HCT116 (cell line): ENCODE measurements at regions not wholly inside any gene's neighbourhood (a gene's known extent, or its start where the extent isn't known, plus 50 kb on each side); places are given as distances from the start of the nearest gene placed in this dataset.

Experiments used
- ATAC-seq: fragments of 200-7000 bp; cut with Tn5 transposase; 2 replicates; pipeline ENCODE4 v1.9.1; 2020; ENCODE audit warnings: mild to moderate bottlenecking, moderate library complexity
- BruUV-seq: library from RNA; stranded (reverse); fragments of 400-500 nt; replicated peaks from 2 replicates; lab custom pipeline; 2021; lab: Mats Ljungman, UMichigan
- CTCF ChIA-PET: fragments of 300-600 bp; sonication (Branson Sonifier 250); formaldehyde crosslinking; loops from one replicate; lab custom pipeline; 2021; ENCODE audit warnings: antibody characterized with exemption; lab: Charles Lee
- POLR2A ChIA-PET: fragments of 300-600, 350-600 bp; sonication (Branson Sonifier 250); formaldehyde crosslinking; loops from one replicate; lab custom pipeline; 2021; ENCODE audit warnings: antibody characterized with exemption; lab: Charles Lee
- RAD21 ChIA-PET, 2 experiments: fragments of 300-600 bp; sonication (Branson Sonifier 250); formaldehyde crosslinking; loops; one replicate each; lab custom pipeline; 2023; ENCODE audit warnings: low total read pairs in 2 of 2; ENCODE audit not compliant: uncharacterized antibody in 2 of 2, unreplicated experiment in 2 of 2, low non-redundant PET in 1 of 2; lab: Charles Lee
- DNase-seq: peaks from one replicate; pipeline ENCODE4 v3.0.0-alpha.2; 2010; ENCODE audit warnings: low read depth, low spot score
- H2AFZ ChIP-seq: fragments of 200-600 bp; shearing (Covaris generic), sonication (generic); 2 replicates; pipeline ENCODE4 v1.6.1; 2017; ENCODE audit warnings: low read depth, mixed run types, mixed read lengths, antibody characterized with exemption, low read length; ENCODE audit not compliant: poor library complexity, severe bottlenecking
- H3K27ac ChIP-seq: 2 replicates; pipeline ENCODE4 v1.5.1; 2012; ENCODE audit warnings: low read depth, low read length
- H3K27me3 ChIP-seq: fragments of 200-600 bp; sonication (generic); 2 replicates; pipeline ENCODE4 v1.6.1; 2016; ENCODE audit warnings: mixed run types, low read length, mixed read lengths; ENCODE audit not compliant: insufficient read depth
- H3K36me3 ChIP-seq, 2 experiments: fragments of 200-500 bp in 1 of 2; fragments of 200-600 bp in 1 of 2; sonication (Bioruptor generic) in 1 of 2; sonication (generic) in 1 of 2; 2 replicates each; pipeline versions ENCODE4 v1.5.1 to v1.6.1; 2014 to 2016; ENCODE audit warnings: low read length in 2 of 2, inconsistent platforms in 1 of 2, mixed read lengths in 1 of 2, mixed run types in 1 of 2; ENCODE audit not compliant: insufficient read depth in 2 of 2, control insufficient read depth in 1 of 2
- H3K4me1 ChIP-seq, 2 experiments: fragments of 200-600 bp in 1 of 2; sonication (generic) in 1 of 2; 2 replicates each; pipeline versions ENCODE4 v1.5.1 to v1.6.1; 2012 to 2017; ENCODE audit warnings: low read length in 2 of 2, inconsistent platforms in 1 of 2, mild to moderate bottlenecking in 1 of 2, mixed read lengths in 1 of 2, mixed run types in 1 of 2, moderate library complexity in 1 of 2; ENCODE audit not compliant: insufficient read depth in 2 of 2, control insufficient read depth in 1 of 2
- H3K4me2 ChIP-seq: fragments of 200-600 bp; sonication (generic); 2 replicates; pipeline ENCODE4 v1.6.1; 2017; ENCODE audit warnings: mixed run types, low read length, mixed read lengths
- H3K4me3 ChIP-seq, 2 experiments: fragments of 200-600 bp in 1 of 2; sonication (generic) in 1 of 2; replicated peaks in 1 of 2; 2 replicates each; pipeline ENCODE4 v1.5.1; 2011 to 2016; ENCODE audit warnings: low read length in 2 of 2, control low read depth in 1 of 2, low read depth in 1 of 2, mild to moderate bottlenecking in 1 of 2, mixed read lengths in 1 of 2, mixed run types in 1 of 2
- H3K79me2 ChIP-seq: fragments of 200-600 bp; sonication (generic); 2 replicates; pipeline ENCODE4 v1.6.1; 2017; ENCODE audit warnings: mild to moderate bottlenecking, mixed run types, low read length, moderate library complexity, mixed read lengths; ENCODE audit not compliant: insufficient read depth
- H3K9ac ChIP-seq: fragments of 200-600 bp; sonication (generic); 2 replicates; pipeline ENCODE4 v1.6.1; 2016; ENCODE audit warnings: low read length, mixed read lengths
- H3K9me2 ChIP-seq: fragments of 200-600 bp; sonication (generic), shearing (Covaris generic); 2 replicates; pipeline ENCODE4 v1.6.1; 2017; ENCODE audit warnings: mixed run types, mild to moderate bottlenecking, moderate library complexity; ENCODE audit not compliant: insufficient read depth
- H3K9me3 ChIP-seq, 2 experiments: fragments of 200-500 bp in 1 of 2; fragments of 200-600 bp in 1 of 2; sonication (Bioruptor generic) in 1 of 2; sonication (generic) in 1 of 2; 2 replicates each; pipeline ENCODE4 v1.6.1; 2014 to 2017; ENCODE audit warnings: low read length in 2 of 2, mixed read lengths in 2 of 2, inconsistent platforms in 1 of 2, low read depth in 1 of 2, mild to moderate bottlenecking in 1 of 2, mixed run types in 1 of 2, moderate library complexity in 1 of 2; ENCODE audit not compliant: control insufficient read depth in 1 of 2, insufficient read depth in 1 of 2
- H4K20me1 ChIP-seq: fragments of 200-600 bp; sonication (generic), shearing (Covaris generic); 2 replicates; pipeline ENCODE4 v1.6.1; 2017; ENCODE audit warnings: mixed run types, mild to moderate bottlenecking, moderate library complexity; ENCODE audit not compliant: insufficient read depth
- CTCF ChIP-seq, 3 experiments: fragments of 200-600 bp in 1 of 3; sonication (generic) in 1 of 3; IDR thresholded peaks in 2 of 3; conservative IDR thresholded peaks in 1 of 3; 2 replicates each; pipeline ENCODE4 v1.5.1; 2012 to 2017; ENCODE audit warnings: low read depth in 2 of 3, low read length in 2 of 3, antibody characterized with exemption in 1 of 3, borderline replicate concordance in 1 of 3, control low read depth in 1 of 3, mild to moderate bottlenecking in 1 of 3, mixed read lengths in 1 of 3, mixed run types in 1 of 3, moderate library complexity in 1 of 3; ENCODE audit not compliant: insufficient read depth in 1 of 3
- ELF1 ChIP-seq: IDR thresholded peaks from 2 replicates; pipeline ENCODE4 v1.6.1; 2012; ENCODE audit warnings: low read depth, borderline replicate concordance
- EZH2 ChIP-seq: fragments of 200-600 bp; sonication (generic); IDR thresholded peaks from 2 replicates; pipeline ENCODE4 v1.6.1; 2017; ENCODE audit warnings: antibody characterized with exemption, mixed run types
- FOSL1 ChIP-seq: IDR thresholded peaks from 2 replicates; pipeline ENCODE4 v1.6.1; 2012; ENCODE audit warnings: low read depth
- JUND ChIP-seq: IDR thresholded peaks from 2 replicates; pipeline ENCODE4 v1.6.1; 2012
- MAX ChIP-seq: IDR thresholded peaks from 2 replicates; pipeline ENCODE4 v1.6.1; 2012
- POLR2A ChIP-seq: IDR thresholded peaks from 2 replicates; pipeline ENCODE4 v1.7.0; 2011; ENCODE audit warnings: borderline replicate concordance; ENCODE audit not compliant: insufficient read depth, insufficient read length; ENCODE audit errors: extremely low read depth
- POLR2AphosphoS5 ChIP-seq: IDR thresholded peaks from 2 replicates; pipeline ENCODE4 v1.6.1; 2011; ENCODE audit warnings: mild to moderate bottlenecking, low read depth, low read length, moderate library complexity
- REST ChIP-seq: IDR thresholded peaks from 2 replicates; pipeline ENCODE4 v1.6.1; 2012; ENCODE audit warnings: low read depth
- TCF7L2 ChIP-seq: IDR thresholded peaks from 2 replicates; pipeline ENCODE4 v1.7.0; 2011; ENCODE audit warnings: borderline replicate concordance, inconsistent platforms; ENCODE audit not compliant: insufficient read depth, insufficient read length; ENCODE audit errors: extremely low read depth
- YY1 ChIP-seq: IDR thresholded peaks from 2 replicates; pipeline ENCODE4 v1.6.1; 2011; ENCODE audit warnings: low read length, low read depth, moderate library complexity, mild to moderate bottlenecking; ENCODE audit not compliant: insufficient replicate concordance; ENCODE audit errors: extremely low read depth
- ZBTB33 ChIP-seq: IDR thresholded peaks from 2 replicates; pipeline ENCODE4 v1.6.1; 2011; ENCODE audit warnings: mild to moderate bottlenecking, low read length, moderate library complexity; ENCODE audit not compliant: insufficient replicate concordance; ENCODE audit errors: extremely low read depth
- ZFX ChIP-seq: fragments of 450-650 bp; IDR thresholded peaks from 2 replicates; pipeline ENCODE4 v1.6.1; 2017
- intact Hi-C: fragments of 100-400 bp; cut with micrococcal nuclease; formaldehyde crosslinking; loops from 2 replicates; pipeline ENCODE4 v1.10.0; 2022

- TF ChIP-seq REST (no peak), CTCF (IDR thresholded peaks at IDR 0.05 in 2 of 3, conservative IDR thresholded peaks at IDR 0.05 in 1 of 3; ENCODE audit: borderline replicate concordance in 1 of 3, insufficient read depth in 1 of 3, low read depth in 2 of 3, low read length in 2 of 3) (no peak), POLR2AphosphoS5 (no peak)
These were observed 298.6 kb upstream of the TMTC1 start (continued) for GRCh38 chr12:30082381-30082780.

GRCh38 chr12:30074916-30075315 lies 291.2 kb upstream of the TMTC1 start:
- Histone ChIP-seq H3K36me3 (no peaks in the 10 kb centered on the region), H3K4me2 (no peak overlapping the region), H3K27me3 (no peaks in the 10 kb centered on the region), H2AFZ (no peak overlapping the region), H3K4me3 (no peak overlapping the region), H3K27ac (no peak overlapping the region), H3K79me2 (no peaks in the 10 kb centered on the region), H3K9me2 (no peaks in the 10 kb centered on the region), H3K4me1 (no peaks in the 10 kb centered on the region), H3K9ac (no peak overlapping the region), H3K9me3 (no peaks in the 10 kb centered on the region), H4K20me1 (no peaks in the 10 kb centered on the region)
- BruUV-seq: no TSS peak
- no peak for ATAC-seq
- no peak for DNase-seq
- intact Hi-C loops: no loop called here
- CTCF ChIA-PET: no interaction called here
- POLR2A ChIA-PET: no interaction called here
- RAD21 ChIA-PET: no interaction called here
- TF ChIP-seq ELF1 (no peak), EZH2 (no peak), REST (no peak), ZBTB33 (no peak), POLR2AphosphoS5 (no peak), POLR2A (no peak), FOSL1 (no peak), JUND (no peak), TCF7L2 (no peak), ZFX (no peak), YY1 (no peak), MAX (no peak)
